Left forelimb (tissue), 1 donor: ENCODE measurements at regions not wholly inside any gene's neighbourhood (a gene's known extent, or its start where the extent isn't known, plus 50 kb on each side); places are given as distances from the start of the nearest gene placed in this dataset.

Experiments
- DNase-seq: peaks from one replicate; pipeline ENCODE4 v3.0.0-alpha.2; 2018; ENCODE audit warnings: low spot score

GRCh38 chr2:66960161-66960560, 437.0 kb upstream of the ETAA1 start:
- no peak for DNase-seq

GRCh38 chr2:66962716-66963115, 434.4 kb upstream of the ETAA1 start:
- DNase-seq: no peak

GRCh38 chr2:66966631-66967030, 430.5 kb upstream of the ETAA1 start:
- no peak for DNase-seq

- no peak for DNase-seq
Observed at GRCh38 chr2:66968946-66969345, 428.2 kb upstream of the ETAA1 start.

- no peak for DNase-seq
Observed at GRCh38 chr2:66981074-66981473, 416.1 kb upstream of the ETAA1 start.

- DNase-seq: no peak
Observed at GRCh38 chr2:66982766-66983165, 414.4 kb upstream of the ETAA1 start.

- DNase-seq: no peak
Observed at GRCh38 chr2:66984864-66985263, 412.3 kb upstream of the ETAA1 start.

- DNase-seq: no peak
Observed at GRCh38 chr2:66985906-66986305, 411.2 kb upstream of the ETAA1 start.

- no peak for DNase-seq
Observed at GRCh38 chr2:66987733-66988132, 409.4 kb upstream of the ETAA1 start.

GRCh38 chr2:66994654-66995053, 402.5 kb upstream of the ETAA1 start:
- DNase-seq: no peak

- no peak for DNase-seq
Observed at GRCh38 chr2:66995636-66996035, 401.5 kb upstream of the ETAA1 start.

- DNase-seq: no peak
Observed at GRCh38 chr2:67002618-67003371, 394.3 kb upstream of the ETAA1 start.

- no peak for DNase-seq
Observed at GRCh38 chr2:67006373-67006960, 390.7 kb upstream of the ETAA1 start.

- no peak for DNase-seq
Observed at GRCh38 chr2:67008155-67008554, 389.0 kb upstream of the ETAA1 start.

- DNase-seq: no peak
Observed at GRCh38 chr2:67012165-67012564, 385.0 kb upstream of the ETAA1 start.

- DNase-seq: no peak
Observed at GRCh38 chr2:67013821-67014220, 383.3 kb upstream of the ETAA1 start.

GRCh38 chr2:67015681-67016080, 381.5 kb upstream of the ETAA1 start:
- DNase-seq: no peak

- no peak for DNase-seq
Observed at GRCh38 chr2:67018301-67018700, 378.8 kb upstream of the ETAA1 start.

- no peak for DNase-seq
Observed at GRCh38 chr2:67032076-67032475, 365.1 kb upstream of the ETAA1 start.

GRCh38 chr2:67036444-67036843, 360.7 kb upstream of the ETAA1 start:
- no peak for DNase-seq

- no peak for DNase-seq
Observed at GRCh38 chr2:67037655-67038054, 359.5 kb upstream of the ETAA1 start.

GRCh38 chr2:67038195-67038594, 358.9 kb upstream of the ETAA1 start:
- no peak for DNase-seq

GRCh38 chr2:67039058-67039457, 358.1 kb upstream of the ETAA1 start:
- no peak for DNase-seq

GRCh38 chr2:67039517-67040103, 357.5 kb upstream of the ETAA1 start:
- no peak for DNase-seq
